ENCODE measurements at regions not wholly inside any gene's neighbourhood (a gene's known extent, or its start where the extent isn't known, plus 50 kb on each side); places are given as distances from the start of the nearest gene placed in this dataset.

DNA sequence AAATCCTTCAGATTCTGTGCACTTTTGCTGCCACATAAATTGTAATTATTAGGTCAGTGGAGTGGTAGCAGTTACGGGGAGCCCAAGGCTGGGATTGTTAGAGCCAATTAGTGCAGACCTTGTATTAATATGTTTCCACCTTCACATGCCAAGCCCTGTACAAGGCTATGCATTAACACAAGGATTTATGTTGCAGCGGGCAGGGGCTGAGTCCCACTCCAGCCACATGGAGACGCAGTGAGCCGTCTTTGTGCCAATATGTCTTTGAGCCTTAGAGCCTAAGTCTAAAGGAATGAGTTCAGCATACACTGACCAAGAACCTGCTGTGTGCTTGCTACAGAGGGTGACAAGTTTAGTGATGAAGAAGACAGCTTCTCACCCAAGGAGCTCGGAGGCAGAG lies 238.2 kb downstream of the TSN start:
- no peak for TF ChIP-seq MYC (IDR thresholded peaks at IDR 0.05; ENCODE audit: low read depth, low read length)
- TF ChIP-seq POLR2A (IDR thresholded peaks at IDR 0.05; ENCODE audit: extremely low read depth, insufficient read length), result no peak
- TF ChIP-seq, protein P1, sequence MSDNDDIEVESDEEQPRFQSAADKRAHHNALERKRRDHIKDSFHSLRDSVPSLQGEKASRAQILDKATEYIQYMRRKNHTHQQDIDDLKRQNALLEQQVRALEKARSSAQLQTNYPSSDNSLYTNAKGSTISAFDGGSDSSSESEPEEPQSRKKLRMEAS (IDR thresholded peaks at IDR 0.05; ENCODE audit: low read depth, low read length), result no peak
- TF ChIP-seq, protein P2, sequence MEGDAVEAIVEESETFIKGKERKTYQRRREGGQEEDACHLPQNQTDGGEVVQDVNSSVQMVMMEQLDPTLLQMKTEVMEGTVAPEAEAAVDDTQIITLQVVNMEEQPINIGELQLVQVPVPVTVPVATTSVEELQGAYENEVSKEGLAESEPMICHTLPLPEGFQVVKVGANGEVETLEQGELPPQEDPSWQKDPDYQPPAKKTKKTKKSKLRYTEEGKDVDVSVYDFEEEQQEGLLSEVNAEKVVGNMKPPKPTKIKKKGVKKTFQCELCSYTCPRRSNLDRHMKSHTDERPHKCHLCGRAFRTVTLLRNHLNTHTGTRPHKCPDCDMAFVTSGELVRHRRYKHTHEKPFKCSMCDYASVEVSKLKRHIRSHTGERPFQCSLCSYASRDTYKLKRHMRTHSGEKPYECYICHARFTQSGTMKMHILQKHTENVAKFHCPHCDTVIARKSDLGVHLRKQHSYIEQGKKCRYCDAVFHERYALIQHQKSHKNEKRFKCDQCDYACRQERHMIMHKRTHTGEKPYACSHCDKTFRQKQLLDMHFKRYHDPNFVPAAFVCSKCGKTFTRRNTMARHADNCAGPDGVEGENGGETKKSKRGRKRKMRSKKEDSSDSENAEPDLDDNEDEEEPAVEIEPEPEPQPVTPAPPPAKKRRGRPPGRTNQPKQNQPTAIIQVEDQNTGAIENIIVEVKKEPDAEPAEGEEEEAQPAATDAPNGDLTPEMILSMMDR (IDR thresholded peaks at IDR 0.05; ENCODE audit: low read depth, low read length), result no peak
- no peak overlapping the region for H3K4me3 ChIP-seq (ENCODE audit: low read depth, low read length)
- no peak for DNase-seq (ENCODE audit: low read depth)

DNA sequence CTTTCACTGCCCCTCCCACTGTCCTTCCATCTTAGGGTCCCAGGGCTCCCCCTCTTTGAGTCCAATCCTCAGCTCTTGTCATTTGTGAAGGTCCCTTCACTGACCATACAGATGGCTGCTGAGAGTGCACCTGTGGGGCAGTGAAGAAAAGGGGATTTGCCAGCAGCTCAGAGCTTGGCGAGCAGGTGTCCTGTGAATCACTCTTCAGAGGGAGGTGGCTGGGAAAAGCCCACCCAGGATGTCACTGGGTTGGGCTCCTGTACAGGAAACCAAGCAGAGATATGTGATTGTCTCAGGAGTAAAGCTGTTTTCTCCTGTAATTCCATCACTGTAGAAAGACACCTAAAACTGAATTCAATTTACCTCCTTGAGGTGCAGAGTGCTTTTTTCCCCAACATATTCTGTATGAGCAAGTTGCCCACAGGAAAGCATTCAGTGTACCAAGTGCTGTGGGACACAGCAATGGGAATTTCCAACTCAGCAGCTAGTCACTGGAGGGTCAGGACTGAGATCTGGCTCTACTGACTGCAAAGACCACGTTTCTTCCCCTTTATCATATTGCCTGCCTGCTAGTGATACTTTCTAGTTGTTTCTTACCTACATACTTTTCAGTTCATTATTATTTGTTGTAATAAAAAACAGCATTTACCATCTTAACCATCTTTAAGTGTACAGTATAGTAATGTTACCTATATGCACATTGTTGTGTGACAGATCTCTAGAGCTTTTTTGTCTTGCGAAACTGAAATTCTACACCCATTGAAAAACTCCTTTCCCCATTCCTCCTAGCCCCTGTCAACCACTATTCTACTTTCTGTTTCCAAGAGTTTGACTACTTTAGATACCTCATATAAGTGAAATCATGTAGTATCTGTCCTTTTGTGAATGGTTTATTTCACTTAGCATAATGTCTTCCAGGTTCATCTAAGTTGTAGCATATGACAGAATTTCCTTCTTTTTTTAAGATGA lies 239.1 kb downstream of the TSN start:
- no peak for DNase-seq (ENCODE audit: low read depth)
- H3K4me3 ChIP-seq (ENCODE audit: low read depth, low read length), result no peak overlapping the region
- no peak for TF ChIP-seq MYC (IDR thresholded peaks at IDR 0.05; ENCODE audit: low read depth, low read length)
- TF ChIP-seq, protein P2 (IDR thresholded peaks at IDR 0.05; ENCODE audit: low read depth, low read length), result no peak
- no peak for TF ChIP-seq POLR2A (IDR thresholded peaks at IDR 0.05; ENCODE audit: extremely low read depth, insufficient read length)
- TF ChIP-seq, protein P1 (IDR thresholded peaks at IDR 0.05; ENCODE audit: low read depth, low read length), result no peak

DNA sequence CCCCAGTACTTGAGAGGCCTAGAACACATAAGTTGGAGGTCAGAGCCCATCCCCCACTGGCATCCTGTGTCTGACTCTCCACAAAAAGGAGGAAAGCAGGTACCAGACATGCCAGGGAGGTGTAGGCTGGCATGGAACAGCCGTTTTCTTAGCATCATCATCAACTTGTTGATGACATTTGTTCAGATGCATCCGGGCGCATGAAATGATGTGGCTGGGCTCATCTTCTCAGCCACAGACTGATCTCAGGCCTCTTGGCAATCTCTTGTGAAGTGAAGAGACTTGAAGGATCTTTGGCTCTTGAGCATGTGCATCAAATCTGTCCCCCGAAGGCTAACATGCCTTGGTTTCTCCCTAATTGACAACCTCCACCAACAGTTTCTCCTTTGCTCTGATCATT lies 243.3 kb downstream of the TSN start:
- no peak overlapping the region for H3K4me3 ChIP-seq (ENCODE audit: low read depth, low read length)
- no peak for DNase-seq (ENCODE audit: low read depth)
- TF ChIP-seq, protein P1 (IDR thresholded peaks at IDR 0.05; ENCODE audit: low read depth, low read length), result no peak
- TF ChIP-seq MYC (IDR thresholded peaks at IDR 0.05; ENCODE audit: low read depth, low read length) (no peak), POLR2A (IDR thresholded peaks at IDR 0.05; ENCODE audit: extremely low read depth, insufficient read length) (no peak)
- TF ChIP-seq, protein P2 (IDR thresholded peaks at IDR 0.05; ENCODE audit: low read depth, low read length), result no peak

DNA sequence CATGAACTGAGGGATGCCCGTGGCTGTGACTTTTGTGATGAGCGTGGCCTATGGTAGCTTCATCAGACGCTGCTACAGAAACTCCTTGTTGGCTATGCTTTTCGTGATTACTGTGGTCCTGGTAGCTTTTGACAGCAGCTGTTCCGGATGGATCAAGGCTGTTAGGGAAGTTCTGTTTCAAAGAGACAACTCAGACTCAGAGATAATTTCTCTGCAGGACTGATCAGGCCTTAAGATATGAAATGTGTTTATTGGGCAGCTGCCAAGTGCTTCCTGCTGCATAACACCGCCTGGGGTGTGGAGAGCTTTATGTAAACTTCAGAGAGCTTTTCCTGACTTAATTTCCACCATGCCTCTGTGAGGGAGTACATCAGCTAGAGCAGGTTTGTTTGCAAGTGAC lies 243.8 kb downstream of the TSN start:
- no peak overlapping the region for H3K4me3 ChIP-seq (ENCODE audit: low read depth, low read length)
- no peak for DNase-seq (ENCODE audit: low read depth)
- TF ChIP-seq, protein P2 (IDR thresholded peaks at IDR 0.05; ENCODE audit: low read depth, low read length), result no peak
- TF ChIP-seq, protein P1 (IDR thresholded peaks at IDR 0.05; ENCODE audit: low read depth, low read length), result no peak
- TF ChIP-seq POLR2A (IDR thresholded peaks at IDR 0.05; ENCODE audit: extremely low read depth, insufficient read length) (no peak), MYC (IDR thresholded peaks at IDR 0.05; ENCODE audit: low read depth, low read length) (no peak)

DNA sequence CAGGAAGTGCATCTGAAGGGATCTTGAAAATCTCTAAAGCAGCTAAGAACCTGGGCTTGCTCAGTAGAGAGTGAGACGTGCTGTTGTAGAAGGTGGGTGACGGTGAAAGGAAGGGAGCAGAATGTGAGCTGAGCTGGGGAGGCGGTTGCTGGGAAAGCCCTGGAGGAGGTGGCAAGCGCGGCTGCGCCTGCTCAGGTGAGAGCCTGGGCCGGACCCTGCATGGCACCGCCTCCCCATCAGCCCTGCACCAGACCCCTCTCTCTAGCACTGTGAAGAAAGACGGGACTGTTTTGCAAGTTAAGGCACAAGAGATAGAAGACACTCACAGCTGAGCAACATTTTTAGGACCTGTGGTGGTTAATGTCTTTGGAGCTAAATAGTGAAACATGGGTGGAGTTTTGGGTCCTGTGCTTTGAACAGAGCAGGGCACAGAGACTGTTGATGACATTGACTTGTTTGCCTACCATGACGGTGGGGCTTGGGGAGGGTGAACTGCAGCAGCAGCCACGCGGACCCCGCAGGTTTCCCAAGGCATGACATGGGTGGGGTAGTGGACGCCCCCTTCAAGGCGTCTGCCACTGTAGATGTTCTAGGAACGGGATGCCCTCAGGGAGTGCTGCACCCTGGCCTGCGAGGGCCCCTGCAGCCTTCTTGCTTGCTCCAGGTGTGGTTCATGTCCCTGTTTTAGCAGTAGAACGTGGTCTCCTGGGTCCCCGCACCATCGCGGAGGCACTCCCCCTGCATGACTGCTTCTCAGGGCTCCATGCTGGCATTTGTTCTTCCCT lies 245.3 kb downstream of the TSN start:
- no peak for DNase-seq (ENCODE audit: low read depth)
- TF ChIP-seq, protein P1 (IDR thresholded peaks at IDR 0.05; ENCODE audit: low read depth, low read length), result no peak
- no peak for TF ChIP-seq POLR2A (IDR thresholded peaks at IDR 0.05; ENCODE audit: extremely low read depth, insufficient read length)
- H3K4me3 ChIP-seq (ENCODE audit: low read depth, low read length), result no peak overlapping the region
